Fibroblast of lung (primary cell): ENCODE measurements at regions not wholly inside any gene's neighbourhood (a gene's known extent, or its start where the extent isn't known, plus 50 kb on each side); places are given as distances from the start of the nearest gene placed in this dataset.

Experiments
- DNase-seq, 2 donors: peaks; one replicate each; pipeline versions ENCODE4 v3.0.0 to v3.0.0-alpha.2; 2010; ENCODE audit warnings: low read depth in 2 of 2
- H2AFZ ChIP-seq: 2 replicates; pipeline ENCODE4 v1.5.1; 2012; ENCODE audit warnings: low read length, control low read depth, inconsistent platforms
- H3K27ac ChIP-seq: 2 replicates; pipeline ENCODE4 v1.5.1; 2011; ENCODE audit warnings: low read length, control low read depth; ENCODE audit not compliant: insufficient read depth
- H3K27me3 ChIP-seq: 2 replicates; pipeline ENCODE4 v1.5.1; 2011; ENCODE audit warnings: mild to moderate bottlenecking, low read length; ENCODE audit not compliant: control insufficient read depth, insufficient read depth
- H3K36me3 ChIP-seq: 2 replicates; pipeline ENCODE4 v1.5.1; 2011; ENCODE audit warnings: low read length; ENCODE audit not compliant: control insufficient read depth, insufficient read depth
- H3K4me1 ChIP-seq: 2 replicates; pipeline ENCODE4 v1.5.1; 2011; ENCODE audit warnings: low read length; ENCODE audit not compliant: control insufficient read depth, insufficient read depth; ENCODE audit errors: extremely low read depth
- H3K4me2 ChIP-seq: 2 replicates; pipeline ENCODE4 v1.5.1; 2011; ENCODE audit warnings: low read length, control low read depth; ENCODE audit not compliant: insufficient read depth; ENCODE audit errors: extremely low read depth
- H3K4me3 ChIP-seq, 4 experiments: fragments of 200-600 bp in 1 of 4; sonication (generic) in 1 of 4; replicated peaks in 1 of 4; 2 replicates each; pipeline ENCODE4 v1.5.1; 2011 to 2016; ENCODE audit warnings: low read length in 4 of 4, low read depth in 3 of 4, mild to moderate bottlenecking in 3 of 4, control low read depth in 2 of 4, inconsistent platforms in 1 of 4, mixed read lengths in 1 of 4; ENCODE audit not compliant: insufficient read depth in 1 of 4; ENCODE audit errors: control extremely low read depth in 1 of 4
- H3K79me2 ChIP-seq: 2 replicates; pipeline ENCODE4 v1.5.1; 2012; ENCODE audit warnings: mild to moderate bottlenecking, low read length, inconsistent platforms; ENCODE audit not compliant: control insufficient read depth, insufficient read depth
- H3K9ac ChIP-seq: 2 replicates; pipeline ENCODE4 v1.5.1; 2011; ENCODE audit warnings: mild to moderate bottlenecking, low read length, control low read depth; ENCODE audit not compliant: insufficient read depth
- H3K9me3 ChIP-seq: 2 replicates; pipeline ENCODE4 v1.5.1; 2012; ENCODE audit warnings: low read depth, low read length; ENCODE audit not compliant: control insufficient read depth, insufficient read depth
- H4K20me1 ChIP-seq: 2 replicates; pipeline ENCODE4 v1.5.1; 2011; ENCODE audit warnings: low read length; ENCODE audit not compliant: control insufficient read depth, insufficient read depth; ENCODE audit errors: extremely low read depth
- EZH2 ChIP-seq: IDR thresholded peaks from 2 replicates; pipeline ENCODE4 v1.5.1; 2012; ENCODE audit warnings: low read length, control low read depth, mild to moderate bottlenecking; ENCODE audit errors: missing control alignments
- TF ChIP-seq, protein P1 (sequence below), 2 donors: IDR thresholded peaks in 1 of 2; conservative IDR thresholded peaks in 1 of 2; 1 replicate in 1 of 2; 2 replicates in 1 of 2; pipeline ENCODE4 v1.5.1; 2011 to 2012; ENCODE audit warnings: low read length in 2 of 2, control low read depth in 1 of 2, inconsistent platforms in 1 of 2, low read depth in 1 of 2, mild to moderate bottlenecking in 1 of 2

DNA sequence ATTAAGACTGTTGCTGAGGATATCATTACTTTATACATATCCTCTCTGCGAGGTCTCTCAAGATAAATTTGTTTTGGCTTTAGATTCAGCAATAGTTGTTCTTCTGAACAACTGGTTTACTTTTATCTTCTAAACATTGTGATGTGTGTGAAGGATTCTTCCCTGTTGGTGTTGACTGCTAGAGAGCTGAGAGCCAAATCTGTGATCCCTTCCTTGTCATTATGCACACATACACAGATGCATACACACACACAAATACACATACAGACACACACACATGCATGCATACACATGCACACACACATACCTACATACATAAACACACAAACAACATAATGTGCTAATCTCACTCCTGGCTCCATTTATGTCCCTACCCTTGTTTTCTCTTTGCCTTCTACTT, 137.0 kb downstream of the SNX19 start:
- no peaks in the 10 kb centered on the region for H3K9me3 ChIP-seq
- no peak overlapping the region for H3K4me2 ChIP-seq
- no peaks in the 10 kb centered on the region for H4K20me1 ChIP-seq
- H3K27ac ChIP-seq: no peak overlapping the region
- no peak for DNase-seq
- H3K27me3 ChIP-seq: no peaks in the 10 kb centered on the region
- H3K36me3 ChIP-seq: no peaks in the 10 kb centered on the region
- TF ChIP-seq EZH2: no peak
- peaks cover 22% of the 10 kb centered on the region for H3K4me1 ChIP-seq
- no peak overlapping the region for H3K4me3 ChIP-seq
- H2AFZ ChIP-seq: no peak overlapping the region
- H3K9ac ChIP-seq: no peak overlapping the region
- no peaks in the 10 kb centered on the region for H3K79me2 ChIP-seq

DNA sequence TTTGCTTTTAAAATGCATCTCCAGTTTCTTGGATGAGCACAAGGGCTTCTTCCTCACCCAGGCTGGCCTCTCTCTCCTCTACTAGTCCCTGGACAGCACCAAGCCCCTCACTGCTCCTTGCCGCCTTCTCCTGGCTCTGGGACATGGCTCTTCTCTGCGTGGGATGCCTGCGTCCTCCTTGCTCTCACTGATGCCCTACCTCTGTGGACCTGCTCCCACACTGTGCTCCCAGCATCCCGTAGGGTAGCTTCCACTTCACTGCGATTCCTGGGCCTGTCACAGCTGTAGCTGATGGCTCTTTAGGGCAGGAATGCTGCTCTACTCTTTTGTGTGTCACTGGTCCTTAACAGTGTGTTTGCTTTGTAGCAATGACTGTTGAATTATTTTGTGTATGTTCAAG, 136.3 kb downstream of the SNX19 start:
- Histone ChIP-seq H3K79me2 (no peaks in the 10 kb centered on the region), H4K20me1 (no peaks in the 10 kb centered on the region), H3K9ac (no peak overlapping the region), H3K4me1 (peaks cover 21% of the 10 kb centered on the region), H3K27ac (no peak overlapping the region), H2AFZ (no peak overlapping the region), H3K9me3 (no peaks in the 10 kb centered on the region), H3K4me2 (no peak overlapping the region), H3K27me3 (no peaks in the 10 kb centered on the region), H3K4me3 (no peak overlapping the region), H3K36me3 (no peaks in the 10 kb centered on the region)
- no peak for DNase-seq
- TF ChIP-seq, protein P1, sequence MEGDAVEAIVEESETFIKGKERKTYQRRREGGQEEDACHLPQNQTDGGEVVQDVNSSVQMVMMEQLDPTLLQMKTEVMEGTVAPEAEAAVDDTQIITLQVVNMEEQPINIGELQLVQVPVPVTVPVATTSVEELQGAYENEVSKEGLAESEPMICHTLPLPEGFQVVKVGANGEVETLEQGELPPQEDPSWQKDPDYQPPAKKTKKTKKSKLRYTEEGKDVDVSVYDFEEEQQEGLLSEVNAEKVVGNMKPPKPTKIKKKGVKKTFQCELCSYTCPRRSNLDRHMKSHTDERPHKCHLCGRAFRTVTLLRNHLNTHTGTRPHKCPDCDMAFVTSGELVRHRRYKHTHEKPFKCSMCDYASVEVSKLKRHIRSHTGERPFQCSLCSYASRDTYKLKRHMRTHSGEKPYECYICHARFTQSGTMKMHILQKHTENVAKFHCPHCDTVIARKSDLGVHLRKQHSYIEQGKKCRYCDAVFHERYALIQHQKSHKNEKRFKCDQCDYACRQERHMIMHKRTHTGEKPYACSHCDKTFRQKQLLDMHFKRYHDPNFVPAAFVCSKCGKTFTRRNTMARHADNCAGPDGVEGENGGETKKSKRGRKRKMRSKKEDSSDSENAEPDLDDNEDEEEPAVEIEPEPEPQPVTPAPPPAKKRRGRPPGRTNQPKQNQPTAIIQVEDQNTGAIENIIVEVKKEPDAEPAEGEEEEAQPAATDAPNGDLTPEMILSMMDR (conservative IDR thresholded peaks at IDR 0.05 in 1 of 2, IDR thresholded peaks at IDR 0.05 in 1 of 2; ENCODE audit: low read depth in 1 of 2, low read length in 2 of 2): no peak
- no peak for TF ChIP-seq EZH2

DNA sequence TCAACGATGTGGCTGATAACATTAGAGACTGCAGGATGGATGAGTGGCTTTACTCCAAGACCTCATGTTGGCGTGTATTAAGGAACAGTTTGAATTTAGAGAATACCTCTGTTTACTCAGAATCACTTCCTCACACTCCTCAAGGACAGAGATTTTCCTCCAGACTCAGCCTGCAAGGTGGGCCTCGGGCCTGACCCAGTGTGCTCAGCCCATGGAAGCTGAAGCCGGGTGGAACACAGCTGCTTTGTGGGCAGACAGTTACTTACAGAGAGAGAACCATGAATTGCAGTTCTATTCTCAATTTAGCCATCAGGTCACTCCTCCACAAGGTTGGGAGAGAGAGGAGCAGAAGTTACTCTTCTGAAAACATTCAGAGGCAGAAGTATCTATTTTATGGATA, 135.8 kb downstream of the SNX19 start:
- Histone ChIP-seq H3K4me2 (no peak overlapping the region), H3K79me2 (no peaks in the 10 kb centered on the region), H3K4me3 (no peak overlapping the region), H3K9me3 (no peaks in the 10 kb centered on the region), H2AFZ (no peak overlapping the region), H4K20me1 (no peaks in the 10 kb centered on the region), H3K4me1 (peaks cover 16% of the 10 kb centered on the region), H3K36me3 (no peaks in the 10 kb centered on the region), H3K9ac (no peak overlapping the region), H3K27me3 (no peaks in the 10 kb centered on the region), H3K27ac (no peak overlapping the region)
- TF ChIP-seq EZH2: no peak
- TF ChIP-seq, protein P1 (conservative IDR thresholded peaks at IDR 0.05 in 1 of 2, IDR thresholded peaks at IDR 0.05 in 1 of 2; ENCODE audit: low read depth in 1 of 2, low read length in 2 of 2): no peak
- DNase-seq: no peak
